ENCODE measurements at regions not wholly inside any gene's neighbourhood (a gene's known extent, or its start where the extent isn't known, plus 50 kb on each side); places are given as distances from the start of the nearest gene placed in this dataset.
"Not testable (repeated sequence)": the region's sequence is repeated elsewhere in the genome, so short reads cannot be mapped to it uniquely, and the experiment has no call there.

GRCh38 chr1:178043940-178044339, 50.0 kb upstream of the RASAL2 start:
- not testable (repeated sequence) for TF ChIP-seq CTCF, POLR2AphosphoS5, POLR2A (IDR thresholded peaks at IDR 0.05)

Data from transverse colon (tissue), 4 donors.